ENCODE measurements at regions not wholly inside any gene's neighbourhood (a gene's known extent, or its start where the extent isn't known, plus 50 kb on each side); places are given as distances from the start of the nearest gene placed in this dataset.

- no peak for DNase-seq (ENCODE audit: low spot score)
Observed at GRCh38 chr3:56864918-56865524, 63.3 kb upstream of the ARHGEF3 start.

GRCh38 chr3:56864090-56864489, 62.3 kb upstream of the ARHGEF3 start:
- no peak for DNase-seq (ENCODE audit: low spot score)

- DNase-seq (ENCODE audit: low spot score), result peak; percentile 23
Observed at GRCh38 chr3:56862352-56863062, 60.8 kb upstream of the ARHGEF3 start.

GRCh38 chr3:56861511-56861910, 59.8 kb upstream of the ARHGEF3 start:
- DNase-seq (ENCODE audit: low spot score), result no peak

- DNase-seq (ENCODE audit: low spot score), result no peak
Observed at GRCh38 chr3:56860939-56861338, 59.2 kb upstream of the ARHGEF3 start.

GRCh38 chr3:56860351-56860750, 58.6 kb upstream of the ARHGEF3 start:
- no peak for DNase-seq (ENCODE audit: low spot score)

- peak; percentile 24 for DNase-seq (ENCODE audit: low spot score)
Observed at GRCh38 chr3:56858331-56858730, 56.6 kb upstream of the ARHGEF3 start.

GRCh38 chr3:56857178-56857577, 55.4 kb upstream of the ARHGEF3 start:
- DNase-seq (ENCODE audit: low spot score), result no peak

- DNase-seq (ENCODE audit: low spot score), result no peak
Observed at GRCh38 chr3:56856752-56857151, 55.0 kb upstream of the ARHGEF3 start.

- peak; percentile 18 for DNase-seq (ENCODE audit: low spot score)
Observed at GRCh38 chr3:56855856-56856512, 54.2 kb upstream of the ARHGEF3 start.

GRCh38 chr3:56854856-56855611, 53.3 kb upstream of the ARHGEF3 start:
- DNase-seq (ENCODE audit: low spot score), result no peak

- DNase-seq (ENCODE audit: low spot score), result no peak
Observed at GRCh38 chr3:56851966-56852884, 50.5 kb upstream of the ARHGEF3 start.
